K562 (cell line): ENCODE measurements at regions not wholly inside any gene's neighbourhood (a gene's known extent, or its start where the extent isn't known, plus 50 kb on each side); places are given as distances from the start of the nearest gene placed in this dataset.

ENCODE experiments used
- ARID3A ChIP-seq: IDR thresholded peaks from 2 replicates; pipeline ENCODE4 v1.6.1; 2012; ENCODE audit warnings: low read depth, low read length, improper control_type of control experiment, borderline replicate concordance
- ATF3 ChIP-seq, 2 experiments: fragments of 450-650 bp in 1 of 2; sonication (generic) in 1 of 2; formaldehyde crosslinking in 1 of 2; IDR thresholded peaks in 1 of 2; conservative IDR thresholded peaks in 1 of 2; 2 replicates each; pipeline versions ENCODE4 v1.6.1 to v1.8.1; 2016 to 2023; ENCODE audit warnings: mild to moderate bottlenecking in 2 of 2, moderate library complexity in 2 of 2, inconsistent platforms in 1 of 2, missing genetic modification reagents in 1 of 2
- ATF6 ChIP-seq: sonication (generic); formaldehyde crosslinking; IDR thresholded peaks from 2 replicates; pipeline ENCODE4 v1.4.0; 2020; ENCODE audit warnings: mild to moderate bottlenecking, missing genetic modification reagents
- BCLAF1 ChIP-seq, 2 experiments: fragments of 450-650 bp in 1 of 2; IDR thresholded peaks; 2 replicates each; pipeline ENCODE4 v1.6.1; 2011 to 2017; ENCODE audit warnings: low read depth in 2 of 2, antibody characterized with exemption in 1 of 2, borderline replicate concordance in 1 of 2, low read length in 1 of 2, mild to moderate bottlenecking in 1 of 2, mixed read lengths in 1 of 2; ENCODE audit not compliant: control insufficient read depth in 1 of 2
- CEBPG ChIP-seq, 3 experiments: fragments of 200-800 bp in 1 of 3; sonication (Bioruptor generic) in 1 of 3; sonication (generic) in 1 of 3; formaldehyde crosslinking in 1 of 3; IDR thresholded peaks in 2 of 3; conservative IDR thresholded peaks in 1 of 3; 2 replicates each; pipeline versions ENCODE4 v1.6.1 to v1.8.0; 2016 to 2022; ENCODE audit warnings: missing compliant biosample characterization in 2 of 3, missing genetic modification characterization in 2 of 3, mild to moderate bottlenecking in 1 of 3, missing genetic modification reagents in 1 of 3
- CTCF ChIP-seq, 3 experiments: IDR thresholded peaks in 2 of 3; conservative IDR thresholded peaks in 1 of 3; 2 replicates each; pipeline ENCODE4 v1.5.1; 2011 to 2012; ENCODE audit warnings: low read length in 3 of 3, mild to moderate bottlenecking in 3 of 3, control low read depth in 2 of 3, improper control_type of control experiment in 1 of 3, inconsistent platforms in 1 of 3, low read depth in 1 of 3, mixed read lengths in 1 of 3, moderate library complexity in 1 of 3; ENCODE audit not compliant: insufficient read depth in 2 of 3
- GATAD2A ChIP-seq: fragments of 450-650 bp; IDR thresholded peaks from 2 replicates; pipeline ENCODE4 v1.6.1; 2017
- HDGF ChIP-seq: fragments of 450-650 bp; IDR thresholded peaks from 2 replicates; pipeline ENCODE4 v1.6.1; 2016
- ILK ChIP-seq: fragments of 450-650 bp; IDR thresholded peaks from 2 replicates; pipeline ENCODE4 v1.6.1; 2016; ENCODE audit warnings: missing genetic modification characterization, low read depth, mild to moderate bottlenecking, missing compliant biosample characterization, moderate library complexity, borderline replicate concordance
- NUFIP1 ChIP-seq: fragments of 450-650 bp; IDR thresholded peaks from 2 replicates; pipeline ENCODE4 v1.6.1; 2018; ENCODE audit not compliant: partially characterized antibody
- TEAD1 ChIP-seq, 2 experiments: fragments of 450-650 bp in 1 of 2; sonication (generic) in 1 of 2; formaldehyde crosslinking; IDR thresholded peaks; 2 replicates each; pipeline versions ENCODE4 v1.4.0 to v1.8.0; 2020 to 2022; ENCODE audit warnings: mild to moderate bottlenecking in 2 of 2, missing genetic modification reagents in 1 of 2
- ZNF655 ChIP-seq: fragments of 250-450 bp; sonication (Bioruptor Pico); IDR thresholded peaks from 2 replicates; pipeline ENCODE4 v1.5.0; 2021

GRCh38 chr6:87869064-87869905, 167.3 kb upstream of the AKIRIN2 start (continued):
- TF ChIP-seq BCLAF1 (IDR thresholded peaks at IDR 0.05; ENCODE audit: borderline replicate concordance in 1 of 2, control insufficient read depth in 1 of 2, low read depth in 2 of 2, low read length in 1 of 2) (no peak), ATF6 (CRISPR knock-in tag) (no peak), CTCF (IDR thresholded peaks at IDR 0.05 in 2 of 3, conservative IDR thresholded peaks at IDR 0.05 in 1 of 3; ENCODE audit: insufficient read depth in 2 of 3, low read depth in 1 of 3, low read length in 3 of 3) (0 out of 6 replicates have a peak, but pooled peaks of 1 of the 3 experiments have one; percentile 8), GATAD2A (no peak), ARID3A (no peak), TEAD1 (CRISPR knock-in tag; IDR thresholded peaks at IDR 0.05) (peak in 1 of 2 experiments; percentile 30; a peak in 1 of 4 replicates), ZNF655 (CRISPR knock-in tag) (no peak), ILK (no peak), HDGF (no peak), ATF3 (IDR thresholded peaks at IDR 0.05) (peak; percentile 14; the same call in 1 of the 2 replicates), ATF3 (CRISPR knock-in tag; conservative IDR thresholded peaks at IDR 0.05) (no peak), CEBPG (CRISPR knock-in tag; IDR thresholded peaks at IDR 0.05) (peak; percentile 45; the same call in 1 of the 2 replicates), CEBPG (tag; conservative IDR thresholded peaks at IDR 0.05 in 1 of 2, IDR thresholded peaks at IDR 0.05 in 1 of 2) (no peak; a peak in 1 of 4 replicates), NUFIP1 (no peak)
